HCEC 1CT (cell line): ENCODE measurements at regions not wholly inside any gene's neighbourhood (a gene's known extent, or its start where the extent isn't known, plus 50 kb on each side); places are given as distances from the start of the nearest gene placed in this dataset.
A peak's percentile ranks its signal among the peaks of the same experiment; 100 is the strongest.
"Not testable (repeated sequence)": the region's sequence is repeated elsewhere in the genome, so short reads cannot be mapped to it uniquely, and the experiment has no call there.

Experiments used
- DNase-seq: peaks from one replicate; pipeline ENCODE4 v3.0.0-alpha.2; 2017

- no peak for DNase-seq
Measured at GRCh38 chr3:151592287-151592686, 131.4 kb upstream of the IGSF10 start.

GRCh38 chr3:151591441-151591840 lies 130.6 kb upstream of the IGSF10 start:
- DNase-seq: no peak

DNA sequence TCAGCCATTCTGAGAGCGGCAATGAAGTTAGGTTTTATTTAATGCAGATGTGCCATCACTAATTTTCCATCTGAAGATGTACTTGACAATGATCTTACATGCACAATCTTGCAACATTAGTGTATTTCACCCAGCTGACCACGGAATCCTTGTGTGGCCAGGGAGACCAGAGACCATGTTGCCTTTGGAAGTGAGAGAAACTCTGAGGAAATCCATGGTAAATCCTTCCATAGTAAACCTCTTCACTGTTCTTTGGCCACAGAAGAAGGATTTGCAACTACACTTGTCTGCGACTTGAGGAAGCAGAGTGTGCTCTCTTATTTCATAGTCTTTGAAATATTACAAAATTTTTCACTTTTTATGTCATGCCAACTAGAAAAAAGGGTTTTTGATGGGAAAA lies 128.4 kb upstream of the IGSF10 start:
- DNase-seq: no peak

- not testable (repeated sequence) for DNase-seq
Measured at GRCh38 chr3:151587659-151588058, 126.8 kb upstream of the IGSF10 start.

- peak; percentile 3 for DNase-seq
Measured at GRCh38 chr3:151584566-151584965, 123.7 kb upstream of the IGSF10 start.

DNA sequence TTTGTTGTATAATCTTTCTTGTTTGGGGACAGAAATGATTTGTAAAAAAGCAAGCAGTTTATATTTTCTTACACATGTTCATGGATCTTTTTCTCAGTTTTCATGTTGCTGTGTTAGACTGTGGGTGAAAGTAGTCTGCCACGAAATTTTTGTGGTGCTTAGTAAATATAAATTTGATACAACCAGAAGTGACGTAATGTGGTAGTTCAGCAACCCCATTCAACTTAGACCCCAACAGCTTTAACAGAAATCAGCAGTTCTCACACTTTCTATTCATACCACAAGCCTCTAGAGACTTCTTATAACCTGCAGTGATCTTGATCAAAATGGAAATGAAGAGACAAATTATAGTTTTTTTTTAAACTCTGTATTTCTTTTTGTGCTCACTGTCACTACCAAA lies 120.2 kb upstream of the IGSF10 start:
- no peak for DNase-seq

- peak; percentile 73 for DNase-seq
Measured at GRCh38 chr3:151580591-151580990, 119.7 kb upstream of the IGSF10 start.

DNA sequence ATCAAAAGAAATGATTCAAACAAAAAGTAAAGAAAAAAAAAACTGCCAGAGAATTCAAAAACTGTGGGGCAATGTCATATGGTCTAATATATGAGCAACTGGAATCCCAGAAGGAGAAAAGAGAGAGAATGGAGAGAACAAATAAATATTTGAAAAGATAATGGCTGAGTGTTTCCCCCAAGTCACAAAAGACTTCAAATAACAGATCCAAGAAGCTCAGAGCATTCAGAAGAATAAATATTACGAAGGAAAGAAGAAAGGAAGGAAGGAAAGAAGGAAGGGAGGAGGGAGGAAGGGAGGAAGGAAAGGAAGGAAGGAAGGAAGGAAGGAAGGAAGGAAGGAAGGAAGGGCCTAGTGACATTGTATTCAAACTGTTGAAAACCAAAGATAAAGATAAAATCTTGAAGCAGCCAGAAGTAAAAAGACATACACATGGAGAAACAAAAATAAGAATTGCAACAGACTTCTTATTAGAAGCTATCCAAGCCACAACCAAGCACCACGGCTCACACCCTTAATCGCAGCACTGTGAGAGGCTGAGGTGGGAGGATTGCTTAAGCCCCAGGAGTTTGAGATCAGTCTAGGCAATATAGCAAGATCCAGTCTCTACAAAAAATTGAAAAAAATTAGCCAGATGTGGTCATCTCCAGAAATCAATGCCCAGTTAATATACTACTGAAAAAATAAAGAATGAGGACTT lies 118.9 kb upstream of the IGSF10 start:
- no peak for DNase-seq

DNA sequence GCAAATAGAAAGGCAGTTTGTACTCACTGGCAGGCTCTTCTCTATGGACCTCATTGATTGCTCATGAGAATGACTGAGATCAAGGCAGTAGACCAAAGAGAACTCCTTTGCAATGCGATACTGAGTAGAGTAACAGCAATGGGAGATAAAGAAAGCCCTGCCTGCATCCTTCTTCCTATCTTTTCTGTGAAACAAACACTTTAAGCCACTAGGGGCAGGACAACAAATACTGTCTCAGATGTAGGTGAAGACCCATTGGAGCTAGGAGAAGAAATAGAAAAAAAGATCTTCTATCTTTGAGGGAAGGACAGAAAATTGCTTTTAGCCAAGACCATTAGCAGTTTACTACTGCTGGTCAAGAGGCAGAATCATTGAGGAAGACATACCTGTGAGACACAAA lies 117.6 kb upstream of the IGSF10 start:
- DNase-seq: no peak

DNA sequence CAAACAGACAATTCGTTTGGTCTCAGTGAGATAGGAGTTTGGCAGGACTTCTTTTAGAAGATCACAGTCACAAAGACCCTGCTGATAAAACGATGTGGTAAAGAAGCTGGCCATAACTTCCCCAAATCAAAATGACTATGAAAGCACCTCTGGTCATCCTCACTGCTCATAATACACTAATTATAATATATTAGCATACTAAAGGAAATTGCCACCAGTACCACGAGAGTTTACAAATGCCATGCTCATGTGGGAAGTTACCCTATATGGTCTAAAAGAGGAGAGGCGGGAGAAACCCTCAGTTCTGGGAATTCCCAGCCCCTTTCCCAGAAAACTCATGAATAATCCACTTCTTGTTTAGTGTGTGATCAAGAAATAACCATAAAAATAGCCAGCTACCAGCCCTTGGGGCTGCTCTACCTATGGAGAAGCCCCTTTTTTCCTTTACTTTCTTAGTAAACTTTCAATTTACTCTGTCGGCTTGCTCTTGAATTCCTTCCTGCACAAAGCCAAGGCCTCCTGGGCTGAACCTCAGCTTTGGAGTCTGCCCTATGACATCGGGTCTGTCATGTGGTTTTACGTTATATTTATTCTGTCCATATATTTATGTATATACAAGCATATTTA lies 115.8 kb upstream of the IGSF10 start:
- no peak for DNase-seq

GRCh38 chr3:151568184-151568583 lies 107.3 kb upstream of the IGSF10 start:
- DNase-seq: no peak

GRCh38 chr3:151567477-151567876 lies 106.6 kb upstream of the IGSF10 start:
- no peak for DNase-seq

DNA sequence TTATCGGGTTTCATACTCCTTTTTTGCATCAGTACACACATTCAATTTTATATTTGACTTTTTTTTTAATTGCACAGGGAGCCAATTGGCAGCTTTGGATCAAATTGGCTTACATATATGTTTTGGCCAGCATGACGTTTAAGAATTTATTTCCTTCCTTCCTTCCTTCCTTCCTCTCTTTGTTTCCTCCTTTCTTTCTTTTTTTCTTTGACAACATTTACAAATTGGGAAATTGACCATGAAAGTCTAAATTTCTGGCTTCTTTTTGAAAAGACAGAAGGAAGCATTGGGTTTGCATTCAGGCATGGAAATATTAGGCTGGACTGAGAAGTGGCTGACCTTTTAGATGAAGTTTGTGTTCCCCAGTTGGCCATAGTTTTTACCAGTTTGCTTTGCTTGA lies 103.4 kb upstream of the IGSF10 start:
- no peak for DNase-seq

GRCh38 chr3:151563305-151563704 lies 102.4 kb upstream of the IGSF10 start:
- DNase-seq: no peak

DNA sequence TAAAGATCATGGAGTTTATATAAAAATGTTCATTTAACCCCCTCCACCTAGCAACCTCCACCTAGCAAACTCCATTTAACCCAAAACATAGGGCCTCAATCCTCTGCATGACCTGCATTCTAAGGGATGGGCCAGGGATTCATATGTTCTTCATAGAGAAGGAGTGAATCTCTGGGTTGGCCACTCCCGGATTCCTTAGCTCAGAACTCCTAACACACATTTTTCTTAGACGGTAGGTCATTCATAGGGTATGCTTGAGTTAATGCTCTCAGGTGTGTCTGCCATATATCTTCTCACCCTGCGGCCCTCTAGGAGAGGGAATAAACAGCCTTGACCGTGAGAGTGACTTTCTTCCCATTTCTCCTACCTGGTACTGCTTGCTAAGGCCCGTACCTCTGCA lies 102.0 kb upstream of the IGSF10 start:
- DNase-seq: no peak

GRCh38 chr3:151561878-151562277 lies 101.0 kb upstream of the IGSF10 start:
- DNase-seq: no peak

GRCh38 chr3:151560738-151561137 lies 99.9 kb upstream of the IGSF10 start:
- DNase-seq: no peak

DNA sequence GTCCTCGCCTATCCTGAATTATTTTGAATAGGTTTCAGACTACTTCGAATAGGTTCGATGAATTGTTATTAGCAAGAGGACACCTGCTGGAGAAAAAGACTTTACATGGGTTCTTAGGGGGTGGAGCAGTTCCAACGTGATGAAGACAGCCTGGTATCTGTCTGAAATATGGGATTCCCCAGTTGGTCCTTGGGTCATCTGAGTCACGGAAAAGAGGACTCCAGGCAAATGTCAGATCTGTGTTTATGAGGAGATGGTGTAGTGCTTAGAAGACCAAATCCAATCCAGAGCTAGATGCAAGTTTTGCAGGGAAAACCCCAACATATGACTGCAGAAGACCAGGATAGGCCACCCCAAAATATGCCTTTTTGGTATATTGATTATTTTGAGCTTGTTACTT lies 98.9 kb upstream of the IGSF10 start:
- no peak for DNase-seq

DNA sequence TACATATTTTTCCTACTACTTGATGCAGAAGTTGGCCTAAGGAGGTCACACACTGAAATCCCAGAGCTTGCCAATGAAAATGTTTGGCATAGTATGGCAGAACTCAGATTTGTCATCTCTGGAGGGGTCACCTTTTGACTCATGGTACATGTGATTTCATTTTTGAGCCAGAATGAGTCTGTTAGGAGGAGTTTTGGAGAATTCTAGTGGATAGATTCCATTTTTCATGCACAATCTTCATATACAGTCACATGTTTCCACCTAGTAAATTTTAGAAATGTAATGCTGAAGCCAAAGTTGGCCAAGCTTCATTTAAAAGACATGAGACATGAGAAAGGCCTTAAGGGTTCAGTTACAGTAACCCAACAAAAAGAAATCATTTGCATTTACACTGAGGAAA lies 97.8 kb upstream of the IGSF10 start:
- no peak for DNase-seq

DNA sequence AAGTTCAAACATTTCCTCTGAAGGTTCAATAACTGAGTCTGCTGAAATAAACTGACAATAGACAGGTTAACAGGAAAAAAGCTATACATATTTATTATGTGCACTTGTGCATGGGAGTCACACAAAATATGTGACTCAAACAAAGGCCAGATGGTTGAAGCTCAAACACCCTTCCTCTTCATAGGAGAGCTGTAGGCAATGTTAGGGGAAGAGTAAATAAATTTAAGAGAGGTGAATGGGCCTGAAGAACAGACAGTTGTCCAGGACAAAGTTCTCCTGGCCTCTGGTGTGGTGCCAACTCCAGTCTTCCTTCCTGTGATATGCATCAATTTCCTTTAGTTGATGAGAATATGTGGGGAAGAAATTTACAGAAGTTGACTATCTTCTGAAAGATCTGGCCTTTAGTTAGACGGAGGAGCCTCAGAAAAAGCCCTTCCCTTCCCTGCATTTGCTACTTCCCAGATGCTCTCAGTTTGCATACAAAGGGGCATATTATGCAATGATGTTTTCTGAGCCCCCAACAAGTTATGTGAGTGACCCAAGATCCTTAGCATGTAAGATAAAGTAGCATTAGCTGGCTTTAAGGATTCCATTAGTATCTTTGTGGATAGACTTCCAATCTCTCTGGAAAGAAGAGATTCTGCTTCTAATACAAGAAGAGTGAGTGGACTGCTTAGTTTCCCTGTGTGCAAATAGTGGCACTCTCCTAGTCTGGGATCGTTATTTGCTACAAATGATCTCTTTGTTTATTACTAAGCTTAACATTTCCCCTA lies 96.4 kb upstream of the IGSF10 start:
- no peak for DNase-seq

DNA sequence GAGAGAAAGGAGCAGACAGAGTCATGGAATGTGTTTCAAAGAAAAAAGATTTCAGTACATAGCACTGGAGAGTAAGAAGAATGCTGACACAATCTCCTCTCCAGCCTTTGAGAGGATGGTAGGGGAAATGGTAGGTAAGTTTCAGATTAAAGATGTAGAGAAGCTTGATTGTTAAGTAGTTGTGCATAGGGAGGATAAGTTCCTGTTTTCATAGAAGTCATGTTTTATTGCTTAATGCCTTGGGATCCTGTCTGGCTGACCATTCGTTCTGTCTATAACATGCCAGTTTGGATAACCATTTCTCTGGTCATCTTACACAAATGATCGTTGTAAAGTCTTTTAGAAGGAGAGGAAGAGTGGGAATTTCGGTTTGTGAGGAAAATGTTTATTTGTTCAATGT lies 95.7 kb upstream of the IGSF10 start:
- no peak for DNase-seq

DNA sequence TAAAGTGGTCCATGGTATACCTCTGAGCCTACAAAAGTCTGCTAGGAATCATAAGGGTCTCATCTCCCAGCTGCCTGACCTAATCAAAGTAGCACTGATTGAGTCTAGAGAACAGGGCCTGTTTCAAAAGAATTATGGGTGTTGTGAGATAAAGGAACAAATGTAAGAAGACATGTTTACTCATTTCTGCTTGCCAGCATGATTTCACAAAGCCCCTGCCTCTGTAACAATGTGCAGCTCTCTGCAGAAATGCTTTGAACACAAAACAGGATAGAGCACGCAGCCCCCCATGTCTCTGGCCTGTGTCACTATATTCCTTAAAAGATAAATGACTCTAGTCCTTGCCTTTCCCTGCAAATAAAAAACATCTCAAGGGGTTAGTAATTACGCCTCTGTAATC lies 94.7 kb upstream of the IGSF10 start:
- DNase-seq: no peak

- no peak for DNase-seq
Measured at GRCh38 chr3:151553888-151554287, 93.0 kb upstream of the IGSF10 start.

DNA sequence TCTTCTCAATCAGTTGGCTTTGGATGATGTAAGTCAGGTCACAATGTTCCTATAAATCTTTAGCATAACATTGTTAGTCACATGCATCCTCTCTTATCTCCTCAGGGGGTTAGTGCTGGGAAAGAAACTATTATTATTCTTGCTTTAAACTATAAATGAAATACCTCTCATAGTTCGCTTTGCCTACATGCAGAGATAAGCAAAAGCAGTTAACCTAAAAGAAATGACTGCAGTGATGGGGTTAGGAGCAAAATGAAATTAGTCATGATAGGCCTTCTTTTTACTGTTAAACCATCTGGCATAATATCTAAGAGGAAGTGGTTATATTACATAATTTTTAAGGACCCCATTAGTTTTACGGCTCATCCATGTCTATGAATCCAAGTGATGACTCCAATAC lies 91.7 kb upstream of the IGSF10 start:
- DNase-seq: no peak
